Prostate gland (tissue), 2 donors: ENCODE measurements at regions not wholly inside any gene's neighbourhood (a gene's known extent, or its start where the extent isn't known, plus 50 kb on each side); places are given as distances from the start of the nearest gene placed in this dataset.

Experiments used
- DNase-seq: peaks from one replicate; pipeline ENCODE4 v3.0.0-alpha.2; 2019; ENCODE audit warnings: low spot score
- H3K27ac ChIP-seq, 2 donors: fragments of 200-600 bp; sonication (generic); 2 replicates each; pipeline ENCODE4 v1.5.1; 2017 to 2019
- H3K27me3 ChIP-seq: fragments of 200-600 bp; sonication (generic); replicated peaks from 2 replicates; pipeline ENCODE4 v1.5.1; 2019; ENCODE audit not compliant: insufficient read depth
- H3K36me3 ChIP-seq, 2 donors: fragments of 200-600 bp; sonication (generic); 1 replicate in 1 of 2; 2 replicates in 1 of 2; pipeline versions ENCODE4 v1.5.1 to v1.8.1; 2017 to 2019
- H3K4me1 ChIP-seq: fragments of 200-600 bp; sonication (generic); replicated peaks from 2 replicates; pipeline ENCODE4 v1.5.1; 2019
- H3K4me3 ChIP-seq, 2 donors: fragments of 200-600 bp; sonication (generic); 2 replicates each; pipeline ENCODE4 v1.5.1; 2017 to 2019
- H3K9me3 ChIP-seq: fragments of 200-600 bp; sonication (generic); 2 replicates; pipeline ENCODE4 v1.5.1; 2017
- CTCF ChIP-seq, 4 experiments: fragments of 200-600 bp in 2 of 4; fragments of 450-650 bp in 2 of 4; sonication (generic) in 2 of 4; IDR thresholded peaks; 1 replicate in 3 of 4; 2 replicates in 1 of 4; pipeline ENCODE4 v1.5.1; 2016 to 2019; ENCODE audit warnings: antibody characterized with exemption in 4 of 4, mild to moderate bottlenecking in 2 of 4, moderate library complexity in 2 of 4
- POLR2A ChIP-seq: fragments of 450-650 bp; IDR thresholded peaks from one replicate; pipeline ENCODE4 v1.6.1; 2016; ENCODE audit warnings: antibody characterized with exemption, mild to moderate bottlenecking
- POLR2AphosphoS5 ChIP-seq: sonication (generic); formaldehyde crosslinking; IDR thresholded peaks from one replicate; pipeline ENCODE4 v1.6.1; 2017; ENCODE audit warnings: antibody characterized with exemption
- WGBS: methylation state at CpG from one replicate; pipeline ENCODE4 v1.1.5; 2018; 5-methylcytosine and 5-hydroxymethylcytosine counted together
- intact Hi-C: fragments of 100-400 bp; cut with DNase I; formaldehyde crosslinking; loops from one replicate; pipeline ENCODE4 v1.14.2; 2022

DNA sequence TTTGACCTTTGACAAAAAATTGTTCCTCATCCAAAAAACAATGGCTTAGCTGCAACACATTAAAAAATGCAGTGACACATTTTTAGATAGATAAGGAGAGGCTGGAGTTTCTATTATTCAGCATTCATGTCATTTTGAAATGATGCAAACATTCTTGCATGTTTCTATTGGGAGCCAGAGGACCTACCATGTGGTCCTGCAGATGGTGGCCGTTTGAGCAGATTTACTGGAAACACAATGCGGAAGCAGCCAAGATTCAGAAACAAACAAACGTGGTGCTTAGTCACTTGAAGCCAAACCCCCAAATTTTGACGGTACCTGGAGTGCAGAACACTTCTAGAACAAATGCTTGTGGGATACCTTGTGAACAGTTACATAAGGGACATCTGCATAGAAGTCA, 456.7 kb downstream of the PCDH18 start:
- Histone ChIP-seq H3K27me3 (no peaks in the 10 kb centered on the region), H3K4me3 (no peak overlapping the region), H3K27ac (no peak overlapping the region), H3K4me1 (no peaks in the 10 kb centered on the region), H3K36me3 (no peaks in the 10 kb centered on the region), H3K9me3 (no peaks in the 10 kb centered on the region)
- intact Hi-C loops = no loop called here
- no peak for DNase-seq
- no peak for TF ChIP-seq CTCF (IDR thresholded peaks at IDR 0.05)
- no peak for TF ChIP-seq POLR2AphosphoS5
- TF ChIP-seq POLR2A = no peak
- 88% methylated on average over 4 of the region's 4 CpGs for WGBS

- WGBS = 88% methylated on average over 2 of the region's 2 CpGs
- no peaks in the 10 kb centered on the region for H3K9me3 ChIP-seq
- no peaks in the 10 kb centered on the region for H3K36me3 ChIP-seq
- no peak for TF ChIP-seq CTCF (IDR thresholded peaks at IDR 0.05)
- no peak for TF ChIP-seq POLR2A
- TF ChIP-seq POLR2AphosphoS5 = no peak
- no peaks in the 10 kb centered on the region for H3K27me3 ChIP-seq
- DNase-seq = no peak
- no peak overlapping the region for H3K27ac ChIP-seq
- intact Hi-C loops = no loop called here
- H3K4me3 ChIP-seq = no peak overlapping the region
- no peaks in the 10 kb centered on the region for H3K4me1 ChIP-seq
Observed at GRCh38 chr4:137070614-137071013, 461.7 kb downstream of the PCDH18 start.

GRCh38 chr4:137069473-137069872, 462.8 kb downstream of the PCDH18 start:
- no peaks in the 10 kb centered on the region for H3K27me3 ChIP-seq
- intact Hi-C loops = no loop called here
- H3K36me3 ChIP-seq = no peaks in the 10 kb centered on the region
- TF ChIP-seq POLR2AphosphoS5 (no peak), POLR2A (no peak), CTCF (IDR thresholded peaks at IDR 0.05) (no peak)
- no peak overlapping the region for H3K4me3 ChIP-seq
- H3K9me3 ChIP-seq = no peaks in the 10 kb centered on the region
- no peak overlapping the region for H3K27ac ChIP-seq
- no peaks in the 10 kb centered on the region for H3K4me1 ChIP-seq
- 93% methylated on average over 2 of the region's 2 CpGs for WGBS
- DNase-seq = no peak

GRCh38 chr4:137067735-137068134, 464.6 kb downstream of the PCDH18 start:
- no peak for TF ChIP-seq POLR2AphosphoS5
- TF ChIP-seq POLR2A = no peak
- TF ChIP-seq CTCF (IDR thresholded peaks at IDR 0.05) = no peak
- no peak overlapping the region for H3K27ac ChIP-seq
- H3K4me3 ChIP-seq = no peak overlapping the region
- WGBS = 76% methylated on average over 1 of the region's 1 CpG
- H3K36me3 ChIP-seq = no peaks in the 10 kb centered on the region
- no peaks in the 10 kb centered on the region for H3K4me1 ChIP-seq
- no peaks in the 10 kb centered on the region for H3K9me3 ChIP-seq
- intact Hi-C loops = no loop called here
- H3K27me3 ChIP-seq = no peaks in the 10 kb centered on the region
- no peak for DNase-seq

DNA sequence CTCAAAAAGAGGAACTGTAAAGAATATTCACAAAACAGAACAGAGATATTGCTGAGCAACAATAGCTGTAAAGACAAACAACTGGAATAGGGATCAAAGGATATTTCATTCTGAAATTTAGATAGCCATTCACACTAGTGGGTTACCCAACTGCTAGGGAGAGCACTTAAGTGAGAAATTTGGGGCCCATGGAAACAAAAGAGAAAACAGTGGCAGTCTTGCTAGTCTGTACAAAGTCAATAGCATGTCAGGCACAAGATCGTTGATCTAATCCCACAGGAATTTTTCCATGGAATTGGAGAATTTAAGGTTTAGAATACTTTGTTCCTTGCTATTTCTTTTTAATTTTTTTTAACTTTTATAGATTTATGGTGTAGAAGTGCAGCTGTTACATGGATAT, 467.0 kb downstream of the PCDH18 start:
- no peak overlapping the region for H3K27ac ChIP-seq
- H3K4me3 ChIP-seq = no peak overlapping the region
- TF ChIP-seq POLR2AphosphoS5 = no peak
- no peak for TF ChIP-seq POLR2A
- no peak for TF ChIP-seq CTCF (IDR thresholded peaks at IDR 0.05)
- no peak for DNase-seq
- H3K27me3 ChIP-seq = no peaks in the 10 kb centered on the region
- intact Hi-C loops = no loop called here
- no peaks in the 10 kb centered on the region for H3K9me3 ChIP-seq
- no peaks in the 10 kb centered on the region for H3K4me1 ChIP-seq
- 46% methylated on average over 1 of the region's 1 CpG for WGBS
- H3K36me3 ChIP-seq = no peaks in the 10 kb centered on the region
